ENCODE measurements at regions not wholly inside any gene's neighbourhood (a gene's known extent, or its start where the extent isn't known, plus 50 kb on each side); places are given as distances from the start of the nearest gene placed in this dataset.
"Not testable (repeated sequence)": the region's sequence is repeated elsewhere in the genome, so short reads cannot be mapped to it uniquely, and the experiment has no call there.

GRCh38 chr3:144816323-144816722 is 844.7 kb downstream of the DIPK2A start:
- ATAC-seq = no peak
- TF ChIP-seq EP300 (IDR thresholded peaks at IDR 0.05) (no peak), CTCF (IDR thresholded peaks at IDR 0.05) (no peak), POLR2A (IDR thresholded peaks at IDR 0.05) (no peak), POLR2AphosphoS5 (IDR thresholded peaks at IDR 0.05) (no peak)
- no peaks in the 10 kb centered on the region for H3K27me3 ChIP-seq
- H3K4me3 ChIP-seq = no peak overlapping the region
- no peaks in the 10 kb centered on the region for H3K36me3 ChIP-seq
- H3K27ac ChIP-seq = no peak overlapping the region
- 43 to 49% methylated on average over 2 of the region's 2 CpGs for WGBS, 2 donors (ENCODE audit: low coverage in 1 of 2)
- no peaks in the 10 kb centered on the region for H3K4me1 ChIP-seq
- no peaks in the 10 kb centered on the region for H3K9me3 ChIP-seq

GRCh38 chr3:144818973-144819372 is 847.4 kb downstream of the DIPK2A start:
- Histone ChIP-seq H3K4me1 (no peaks in the 10 kb centered on the region), H3K27me3 (no peaks in the 10 kb centered on the region), H3K27ac (no peak overlapping the region), H3K9me3 (no peaks in the 10 kb centered on the region), H3K4me3 (no peak overlapping the region), H3K36me3 (no peaks in the 10 kb centered on the region)
- no peak for ATAC-seq
- TF ChIP-seq CTCF (IDR thresholded peaks at IDR 0.05) (no peak), POLR2AphosphoS5 (IDR thresholded peaks at IDR 0.05) (no peak), POLR2A (IDR thresholded peaks at IDR 0.05) (no peak), EP300 (IDR thresholded peaks at IDR 0.05) (no peak)

GRCh38 chr3:144820232-144820631 is 848.6 kb downstream of the DIPK2A start:
- not testable (repeated sequence) for H3K9me3 ChIP-seq, H3K27ac ChIP-seq, H3K27me3 ChIP-seq, H3K4me1 ChIP-seq, H3K4me3 ChIP-seq, ATAC-seq, H3K36me3 ChIP-seq
- 56% methylated on average over 2 of the region's 2 CpGs; no CpG with 5 or more reads in 1 of the 2 donors for WGBS, 2 donors (ENCODE audit: low coverage in 1 of 2)

GRCh38 chr3:144820726-144821125 is 849.1 kb downstream of the DIPK2A start:
- Histone ChIP-seq H3K4me3 (no peak overlapping the region), H3K27me3 (no peaks in the 10 kb centered on the region), H3K4me1 (no peaks in the 10 kb centered on the region), H3K9me3 (no peaks in the 10 kb centered on the region), H3K36me3 (no peaks in the 10 kb centered on the region), H3K27ac (no peak overlapping the region)
- TF ChIP-seq EP300 (IDR thresholded peaks at IDR 0.05) (no peak), POLR2A (IDR thresholded peaks at IDR 0.05) (no peak), CTCF (IDR thresholded peaks at IDR 0.05) (no peak), POLR2AphosphoS5 (IDR thresholded peaks at IDR 0.05) (no peak)
- no peak for ATAC-seq

- TF ChIP-seq EP300 (IDR thresholded peaks at IDR 0.05) = no peak
- no peak for TF ChIP-seq POLR2A (IDR thresholded peaks at IDR 0.05)
- TF ChIP-seq POLR2AphosphoS5 (IDR thresholded peaks at IDR 0.05) = no peak
- Histone ChIP-seq H3K4me1 (no peaks in the 10 kb centered on the region), H3K27me3 (no peaks in the 10 kb centered on the region), H3K4me3 (no peak overlapping the region), H3K27ac (no peak overlapping the region), H3K9me3 (no peaks in the 10 kb centered on the region), H3K36me3 (no peaks in the 10 kb centered on the region)
- 86 to 100% methylated on average over 1 of the region's 1 CpG for WGBS, 2 donors (ENCODE audit: low coverage in 1 of 2)
- no peak for ATAC-seq
Measured at GRCh38 chr3:144821583-144821982, 850.0 kb downstream of the DIPK2A start.

GRCh38 chr3:144822671-144823070 is 851.0 kb downstream of the DIPK2A start:
- TF ChIP-seq POLR2AphosphoS5 (IDR thresholded peaks at IDR 0.05) (no peak), EP300 (IDR thresholded peaks at IDR 0.05) (no peak), CTCF (IDR thresholded peaks at IDR 0.05) (no peak), POLR2A (IDR thresholded peaks at IDR 0.05) (no peak)
- no peaks in the 10 kb centered on the region for H3K9me3 ChIP-seq

More at GRCh38 chr3:144822671-144823070, 851.0 kb downstream of the DIPK2A start:
- Histone ChIP-seq H3K27me3 (no peaks in the 10 kb centered on the region), H3K36me3 (no peaks in the 10 kb centered on the region), H3K4me3 (no peak overlapping the region), H3K4me1 (no peaks in the 10 kb centered on the region), H3K27ac (no peak overlapping the region)
- no peak for ATAC-seq
